GM12865 (cell line): ENCODE measurements at regions not wholly inside any gene's neighbourhood (a gene's known extent, or its start where the extent isn't known, plus 50 kb on each side); places are given as distances from the start of the nearest gene placed in this dataset.

Experiments used
- DNase-seq: peaks from one replicate; pipeline ENCODE4 v3.0.0; 2010; ENCODE audit warnings: low read depth
- H3K4me3 ChIP-seq: 2 replicates; pipeline ENCODE4 v1.5.1; 2011; ENCODE audit warnings: mild to moderate bottlenecking, low read depth, low read length, control low read depth
- CTCF ChIP-seq: IDR thresholded peaks from 2 replicates; pipeline ENCODE4 v1.5.1; 2011; ENCODE audit warnings: low read length, control low read depth, low read depth, inconsistent platforms; ENCODE audit not compliant: insufficient read depth; ENCODE audit errors: missing control alignments

- DNase-seq: no peak
- H3K4me3 ChIP-seq: no peak overlapping the region
- TF ChIP-seq CTCF: no peak
Measured at GRCh38 chr4:20627866-20628265, 72.4 kb upstream of the PACRGL start.

DNA sequence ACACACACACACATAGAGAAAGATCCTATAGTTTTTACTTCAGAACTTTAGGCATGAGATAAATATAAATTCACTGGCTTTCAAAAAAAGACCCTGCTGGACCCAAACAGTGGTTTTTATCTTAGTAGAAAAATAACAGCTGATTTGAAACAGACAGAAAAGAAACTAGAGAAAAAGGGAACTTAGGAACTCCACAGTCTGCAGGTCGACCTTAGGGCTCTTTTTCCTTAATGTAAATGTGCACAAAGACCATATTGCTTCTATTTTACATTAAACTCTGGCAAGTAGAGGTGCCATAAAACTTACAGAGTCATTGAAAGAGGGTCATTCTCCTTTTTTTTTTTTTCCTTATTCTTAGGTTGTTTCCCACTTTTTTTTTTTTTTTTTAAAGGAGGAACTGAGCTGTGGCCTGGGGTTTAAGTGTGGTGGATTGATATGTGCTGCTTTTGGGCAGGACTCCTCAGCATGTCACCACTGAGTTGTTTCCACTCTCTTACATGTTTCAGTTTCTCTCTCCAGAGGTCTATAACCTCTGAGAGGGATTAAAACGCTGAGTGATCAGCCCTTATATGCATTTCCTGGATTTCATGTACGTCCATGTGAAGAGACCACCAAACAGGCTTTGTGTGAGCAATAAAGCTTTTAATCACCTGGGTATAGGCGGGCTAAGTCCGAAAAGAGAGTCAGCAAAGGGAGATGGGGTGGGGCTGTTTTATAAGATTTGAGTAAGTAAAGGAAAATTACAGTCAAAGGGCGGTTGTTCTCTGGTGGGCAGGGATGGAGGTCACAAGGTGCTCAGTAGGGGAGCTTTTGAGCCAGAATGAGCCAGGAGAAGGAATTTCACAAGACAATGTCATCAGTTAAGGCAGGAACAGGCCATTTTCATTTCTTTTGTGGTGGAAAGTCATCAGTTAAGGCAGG is 70.8 kb upstream of the PACRGL start:
- no peak overlapping the region for H3K4me3 ChIP-seq
- no peak for TF ChIP-seq CTCF
- peak; percentile 22 for DNase-seq

DNA sequence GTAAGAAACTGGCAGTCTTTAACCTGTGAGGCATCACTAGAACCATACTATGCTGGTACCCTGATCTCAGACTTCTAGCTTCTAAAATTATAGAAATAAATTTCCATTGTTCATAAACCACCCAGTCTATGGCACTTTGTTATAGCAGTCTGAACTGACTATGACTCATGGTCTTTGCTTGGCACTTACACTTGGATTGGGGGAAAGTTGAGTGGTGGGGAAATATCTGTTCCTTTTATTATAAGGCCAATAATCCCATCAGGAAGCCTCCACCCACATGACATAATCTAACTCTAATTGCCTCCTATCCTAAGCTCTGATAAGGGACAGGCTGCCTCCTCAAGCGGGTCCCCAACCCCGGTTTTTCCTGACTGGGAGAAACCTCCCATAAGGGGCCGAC is 61.4 kb upstream of the PACRGL start:
- TF ChIP-seq CTCF: no peak
- no peak overlapping the region for H3K4me3 ChIP-seq
- DNase-seq: no peak

DNA sequence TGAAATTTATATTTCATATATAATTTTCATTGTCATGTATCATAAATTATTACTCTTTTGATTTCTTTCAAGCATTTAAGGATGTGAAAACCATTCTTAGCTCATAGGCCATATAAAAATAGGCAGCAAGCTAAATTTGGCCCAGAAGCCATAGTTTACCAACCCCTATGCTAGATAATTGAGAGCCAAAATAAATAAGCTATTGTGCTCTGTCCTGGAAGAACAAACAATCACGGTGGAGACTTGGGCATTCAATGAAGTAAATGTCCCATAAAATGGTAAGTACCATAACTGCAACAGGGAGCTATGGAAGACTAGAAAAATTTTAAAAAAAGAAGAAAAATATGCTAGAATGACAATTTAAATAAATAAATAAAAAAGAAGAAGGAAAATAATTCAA is 60.9 kb upstream of the PACRGL start:
- no peak for TF ChIP-seq CTCF
- DNase-seq: no peak
- no peak overlapping the region for H3K4me3 ChIP-seq

- no peak for TF ChIP-seq CTCF
- H3K4me3 ChIP-seq: no peak overlapping the region
- DNase-seq: no peak
Measured at GRCh38 chr4:20640989-20641388, 59.3 kb upstream of the PACRGL start.

- no peak for DNase-seq
- no peak overlapping the region for H3K4me3 ChIP-seq
- no peak for TF ChIP-seq CTCF
Measured at GRCh38 chr4:20641976-20642375, 58.3 kb upstream of the PACRGL start.

GRCh38 chr4:20643631-20644030 is 56.6 kb upstream of the PACRGL start:
- DNase-seq: no peak
- TF ChIP-seq CTCF: no peak
- no peak overlapping the region for H3K4me3 ChIP-seq
